GM12878 (cell line): ENCODE measurements at regions not wholly inside any gene's neighbourhood (a gene's known extent, or its start where the extent isn't known, plus 50 kb on each side); places are given as distances from the start of the nearest gene placed in this dataset.

Experiments used
- ATAC-seq: fragments of 200-7000 bp; cut with Tn5 transposase; 3 replicates; pipeline ENCODE4 v1.9.1; 2020; ENCODE audit warnings: mild to moderate bottlenecking, moderate library complexity
- BruUV-seq: library from RNA; stranded (reverse); fragments of 400-500 nt; replicated peaks from 2 replicates; lab custom pipeline; 2021; lab: Mats Ljungman, UMichigan
- CTCF ChIA-PET: fragments of 300-600 bp; sonication (Branson Sonifier 250); formaldehyde crosslinking; extraction: SDS; loops from one replicate; lab custom pipeline; 2021; ENCODE audit warnings: inconsistent platforms; lab: Yijun Ruan, JAX
- POLR2A ChIA-PET: fragments of 350-600 bp; formaldehyde crosslinking; extraction: SDS; loops from one replicate; lab custom pipeline; 2021; ENCODE audit warnings: inconsistent platforms; lab: Charles Lee
- RAD21 ChIA-PET: fragments of 300-600 bp; sonication (Branson Sonifier 250); formaldehyde crosslinking; loops from one replicate; lab custom pipeline; 2023; ENCODE audit warnings: antibody characterized with exemption; ENCODE audit not compliant: unreplicated experiment; lab: Charles Lee
- SMC1A ChIA-PET: fragments of 300-600 bp; sonication (Branson Sonifier 250); formaldehyde crosslinking; loops from one replicate; lab custom pipeline; 2023; ENCODE audit not compliant: unreplicated experiment, uncharacterized antibody; lab: Charles Lee
- DNase-seq: peaks from one replicate; pipeline ENCODE4 v3.0.0-alpha.2; 2011; ENCODE audit warnings: low read depth, low spot score
- FAIRE-seq: peaks from 3 replicates; lab custom pipeline; 2011; peaks lifted over from hg19 to GRCh38; lab: Jason Lieb, UNC
- H2AFZ ChIP-seq: 2 replicates; pipeline ENCODE4 v1.6.0; 2011; ENCODE audit warnings: low read depth, low read length, control low read depth; ENCODE audit not compliant: control insufficient read depth
- H3K27ac ChIP-seq: 2 replicates; pipeline ENCODE4 v1.5.1; 2011; ENCODE audit warnings: control low read depth; ENCODE audit not compliant: control insufficient read depth, insufficient read depth
- H3K27me3 ChIP-seq, 2 experiments: replicated peaks in 1 of 2; 2 replicates each; pipeline versions ENCODE4 v1.6.0 to v1.6.1; 2011; ENCODE audit warnings: low read length in 1 of 2; ENCODE audit not compliant: control insufficient read depth in 2 of 2, insufficient read depth in 2 of 2
- H3K36me3 ChIP-seq, 2 experiments: 2 replicates each; pipeline ENCODE4 v1.5.1; 2011; ENCODE audit warnings: low read length in 1 of 2; ENCODE audit not compliant: control insufficient read depth in 2 of 2, insufficient read depth in 2 of 2
- H3K4me1 ChIP-seq: 2 replicates; pipeline ENCODE4 v1.6.1; 2011; ENCODE audit warnings: mild to moderate bottlenecking, low read length, moderate library complexity, mixed read lengths; ENCODE audit not compliant: control insufficient read depth, insufficient read depth
- H3K4me2 ChIP-seq: 2 replicates; pipeline ENCODE4 v1.6.0; 2011; ENCODE audit warnings: control low read depth; ENCODE audit not compliant: control insufficient read depth, insufficient read depth
- H3K4me3 ChIP-seq: fragments of 200-600 bp; sonication (generic); 2 replicates; pipeline ENCODE4 v1.5.1; 2016
- H3K79me2 ChIP-seq: 2 replicates; pipeline ENCODE4 v1.6.0; 2011; ENCODE audit warnings: low read length; ENCODE audit not compliant: control insufficient read depth, insufficient read depth
- H3K9ac ChIP-seq: 2 replicates; pipeline ENCODE4 v1.8.0; 2011; ENCODE audit warnings: low read length, control low read depth, mixed read lengths; ENCODE audit not compliant: control insufficient read depth, insufficient read depth
- H3K9me3 ChIP-seq: replicated peaks from 3 replicates; pipeline ENCODE4 v1.5.1; 2011; ENCODE audit warnings: mild to moderate bottlenecking, low read length; ENCODE audit not compliant: control insufficient read depth, insufficient read depth
- H4K20me1 ChIP-seq: 2 replicates; pipeline ENCODE4 v1.6.0; 2011; ENCODE audit not compliant: control insufficient read depth, insufficient read depth
- ASH2L ChIP-seq: fragments of 300-600, 200-600 bp; sonication (generic); IDR thresholded peaks from 2 replicates; pipeline ENCODE4 v1.6.1; 2017; ENCODE audit warnings: low read depth, mild to moderate bottlenecking, borderline replicate concordance
- CBFB ChIP-seq: IDR thresholded peaks from 2 replicates; pipeline ENCODE4 v1.6.1; 2016; ENCODE audit warnings: antibody characterized with exemption, low read depth
- CBX5 ChIP-seq: sonication (generic); IDR thresholded peaks from 2 replicates; pipeline ENCODE4 v1.6.1; 2016; ENCODE audit warnings: low read depth, moderate library complexity, mild to moderate bottlenecking, inconsistent platforms
- CHD4 ChIP-seq: fragments of 200-600 bp; sonication (generic); IDR thresholded peaks from 2 replicates; pipeline ENCODE4 v1.6.1; 2016; ENCODE audit warnings: mild to moderate bottlenecking
- CREB1 ChIP-seq: IDR thresholded peaks from 2 replicates; pipeline ENCODE4 v1.6.1; 2012; ENCODE audit warnings: low read depth, mild to moderate bottlenecking, inconsistent platforms
- EGR1 ChIP-seq, 2 experiments: IDR thresholded peaks; 1 replicate in 1 of 2; 2 replicates in 1 of 2; pipeline ENCODE4 v1.6.1; 2011 to 2012; ENCODE audit warnings: low read depth in 2 of 2, low read length in 2 of 2, borderline replicate concordance in 1 of 2, mild to moderate bottlenecking in 1 of 2, moderate library complexity in 1 of 2
- EP300 ChIP-seq, 2 experiments: fragments of 150-350 bp in 1 of 2; IDR thresholded peaks; 2 replicates each; pipeline ENCODE4 v1.6.1; 2011 to 2012; ENCODE audit warnings: low read depth in 2 of 2, low read length in 2 of 2, borderline replicate concordance in 1 of 2, improper control_type of control experiment in 1 of 2, inconsistent platforms in 1 of 2; ENCODE audit not compliant: control insufficient read depth in 1 of 2
- FOXK2 ChIP-seq: fragments of 450-650 bp; IDR thresholded peaks from 2 replicates; pipeline ENCODE4 v1.6.1; 2017; ENCODE audit warnings: mild to moderate bottlenecking, moderate library complexity
- HCFC1 ChIP-seq: fragments of 150-350 bp; IDR thresholded peaks from 2 replicates; pipeline ENCODE4 v1.6.1; 2014; ENCODE audit warnings: low read length
- JUND ChIP-seq: IDR thresholded peaks from 2 replicates; pipeline ENCODE4 v1.6.1; 2012; ENCODE audit warnings: low read depth, mild to moderate bottlenecking, low read length, improper control_type of control experiment, moderate library complexity
- LARP7 ChIP-seq: fragments of 450-650 bp; IDR thresholded peaks from 2 replicates; pipeline ENCODE4 v1.6.1; 2017; ENCODE audit warnings: mild to moderate bottlenecking
- NFIC ChIP-seq: IDR thresholded peaks from 2 replicates; pipeline ENCODE4 v1.6.1; 2012; ENCODE audit warnings: low read depth, mild to moderate bottlenecking, inconsistent platforms, low read length, moderate library complexity
- POLR2AphosphoS5 ChIP-seq: IDR thresholded peaks from 2 replicates; pipeline ENCODE4 v1.6.1; 2011; ENCODE audit warnings: mild to moderate bottlenecking, low read length, inconsistent platforms
- RFX5 ChIP-seq: IDR thresholded peaks from 2 replicates; pipeline ENCODE4 v1.6.1; 2011; ENCODE audit warnings: low read depth, low read length, improper control_type of control experiment
- SIX5 ChIP-seq: IDR thresholded peaks from 2 replicates; pipeline ENCODE4 v1.6.1; 2011; ENCODE audit warnings: mild to moderate bottlenecking, low read depth, low read length, moderate library complexity; ENCODE audit not compliant: severe bottlenecking
- SMAD5 ChIP-seq: IDR thresholded peaks from 2 replicates; pipeline ENCODE4 v1.6.1; 2016; ENCODE audit warnings: antibody characterized with exemption, low read depth
- SP1 ChIP-seq: IDR thresholded peaks from one replicate; pipeline ENCODE4 v1.6.1; 2011; ENCODE audit warnings: low read depth, low read length
- SREBF1 ChIP-seq: IDR thresholded peaks from 2 replicates; pipeline ENCODE4 v1.6.1; 2012; ENCODE audit warnings: mild to moderate bottlenecking, low read length
- SUPT20H ChIP-seq: IDR thresholded peaks from 2 replicates; pipeline ENCODE4 v1.6.1; 2011; ENCODE audit warnings: low read depth, mild to moderate bottlenecking, low read length, moderate library complexity, borderline replicate concordance; ENCODE audit not compliant: control insufficient read depth
- TCF3 ChIP-seq: IDR thresholded peaks from 2 replicates; pipeline ENCODE4 v1.6.1; 2012; ENCODE audit warnings: low read depth, mild to moderate bottlenecking, low read length, borderline replicate concordance; ENCODE audit not compliant: insufficient read depth
- YY1 ChIP-seq: IDR thresholded peaks from 2 replicates; pipeline ENCODE4 v1.6.1; 2011; ENCODE audit warnings: low read depth, mild to moderate bottlenecking, low read length
- ZNF24 ChIP-seq: fragments of 450-650 bp; IDR thresholded peaks from 2 replicates; pipeline ENCODE4 v1.6.1; 2017; ENCODE audit warnings: antibody characterized with exemption, mild to moderate bottlenecking
- ZNF384 ChIP-seq: IDR thresholded peaks from 2 replicates; pipeline ENCODE4 v1.6.1; 2012; ENCODE audit warnings: low read depth, mild to moderate bottlenecking, low read length, improper control_type of control experiment, borderline replicate concordance
- ZNF622 ChIP-seq: fragments of 450-650 bp; IDR thresholded peaks from 2 replicates; pipeline ENCODE4 v1.6.1; 2017; ENCODE audit warnings: mild to moderate bottlenecking, inconsistent platforms
- WGBS: methylation state at CpG from one replicate; pipeline ENCODE4 v1.1.6; 2016; ENCODE audit warnings: low lambda C conversion rate; ENCODE audit not compliant: insufficient replicate concordance, insufficient coverage; ENCODE audit errors: missing lambda C conversion rate; 5-methylcytosine and 5-hydroxymethylcytosine counted together
- in situ Hi-C: fragments of 300-500 bp; cut with MboI; formaldehyde crosslinking; loops from 9 replicates; pipeline ENCODE4 v1.14.3; 2018; ENCODE audit warnings: mixed read lengths
- intact Hi-C: fragments of 100-400 bp; cut with micrococcal nuclease; formaldehyde crosslinking; loops from one replicate; pipeline ENCODE4 v1.14.2; 2022; ENCODE audit not compliant: unreplicated experiment

GRCh38 chr10:78358982-78359381 lies 325.3 kb downstream of the RPS24 start:
- no peaks in the 10 kb centered on the region for H3K9me3 ChIP-seq
- 0 out of 4 replicates have a peak, but pooled peaks cover 0 to 1% of the 10 kb centered on the region in 2 experiments for H3K27me3 ChIP-seq
- POLR2A ChIA-PET: no interaction called here
- SMC1A ChIA-PET: no interaction called here
- no peak overlapping the region for H3K27ac ChIP-seq
- FAIRE-seq (no peak), ATAC-seq (no peak), DNase-seq (no peak)
- no peak overlapping the region for H2AFZ ChIP-seq
- H3K36me3 ChIP-seq: no peaks in the 10 kb centered on the region
- intact Hi-C loops: no loop called here
- RAD21 ChIA-PET: no interaction called here
- TF ChIP-seq SIX5: no peak
- no peak for TF ChIP-seq YY1
- no peak for TF ChIP-seq POLR2AphosphoS5
- TF ChIP-seq SREBF1: no peak
- TF ChIP-seq FOXK2: no peak
- no peak for TF ChIP-seq CREB1
- TF ChIP-seq LARP7: no peak
- TF ChIP-seq SP1: no peak
- TF ChIP-seq, all 136 proteins: peak for 0
- no peak overlapping the region for H3K9ac ChIP-seq
- in situ Hi-C loops: no loop called here
- no peaks in the 10 kb centered on the region for H3K79me2 ChIP-seq
- H3K4me1 ChIP-seq: no peaks in the 10 kb centered on the region
- H3K4me2 ChIP-seq: no peak overlapping the region
- WGBS: 28% methylated on average over 5 of the region's 5 CpGs
- no peaks in the 10 kb centered on the region for H4K20me1 ChIP-seq
- CTCF ChIA-PET: no interaction called here
- BruUV-seq: no TSS peak
- no peak overlapping the region for H3K4me3 ChIP-seq

- ChIA-PET CTCF (no interaction called here), SMC1A (no interaction called here), RAD21 (no interaction called here), POLR2A (no interaction called here)
- in situ Hi-C loops: no loop called here
- Histone ChIP-seq H4K20me1 (no peaks in the 10 kb centered on the region), H3K4me3 (no peak overlapping the region), H2AFZ (no peak overlapping the region), H3K79me2 (no peaks in the 10 kb centered on the region), H3K4me1 (no peaks in the 10 kb centered on the region), H3K27me3 (peaks cover 0 to 1% of the 10 kb centered on the region in 2 experiments; a peak in 2 of 4 replicates), H3K9me3 (no peaks in the 10 kb centered on the region), H3K9ac (no peak overlapping the region), H3K27ac (no peak overlapping the region), H3K4me2 (no peak overlapping the region), H3K36me3 (no peaks in the 10 kb centered on the region)
- BruUV-seq: no TSS peak
- no peak for ATAC-seq
- no peak for DNase-seq
- TF ChIP-seq ZNF384 (no peak), EGR1 (IDR thresholded peaks at IDR 0.05; ENCODE audit: borderline replicate concordance in 1 of 2, low read depth in 2 of 2, low read length in 2 of 2) (no peak), CBFB (no peak), ZNF622 (no peak), ZNF24 (no peak), RFX5 (no peak), TCF3 (no peak), HCFC1 (no peak), JUND (no peak), CBX5 (no peak), EP300 (IDR thresholded peaks at IDR 0.05; ENCODE audit: borderline replicate concordance in 1 of 2, control insufficient read depth in 1 of 2, low read depth in 2 of 2, low read length in 2 of 2) (no peak), NFIC (no peak), SUPT20H (no peak), LARP7 (no peak), SMAD5 (no peak), CHD4 (no peak), ASH2L (no peak)
- no peak for FAIRE-seq
- intact Hi-C loops: no loop called here
- WGBS: 33% methylated on average over 9 of the region's 9 CpGs
These were observed 326.0 kb downstream of the RPS24 start for GRCh38 chr10:78359640-78360091.
